Left colon (tissue), 2 donors: ENCODE measurements at regions not wholly inside any gene's neighbourhood (a gene's known extent, or its start where the extent isn't known, plus 50 kb on each side); places are given as distances from the start of the nearest gene placed in this dataset.
"Not testable (repeated sequence)": the region's sequence is repeated elsewhere in the genome, so short reads cannot be mapped to it uniquely, and the experiment has no call there.

Experiments used
- ATAC-seq: fragments of 200-7000 bp; cut with Tn5 transposase; one replicate; pipeline ENCODE4 v1.9.1; 2020; ENCODE audit warnings: mild to moderate bottlenecking, moderate library complexity
- DNase-seq, 2 donors: peaks; one replicate each; pipeline ENCODE4 v3.0.0-alpha.2; 2020
- intact Hi-C, 2 donors: fragments of 100-400 bp; cut with DNase I in 1 of 2; cut with micrococcal nuclease in 1 of 2; formaldehyde crosslinking; loops; one replicate each; pipeline versions ENCODE4 v1.11.2 to v1.14.0; 2022; cut with DNase I, micrococcal nuclease
- donor health status: DM: no; HTN: no; CAD: no.
- donor health status: DM: yes; HTN: yes; CAD: no.

GRCh38 chr2:138243372-138243771 lies 258.2 kb upstream of the SPOPL start:
- no peak for ATAC-seq
- intact Hi-C loops, result no loop called here
- no peak for DNase-seq

DNA sequence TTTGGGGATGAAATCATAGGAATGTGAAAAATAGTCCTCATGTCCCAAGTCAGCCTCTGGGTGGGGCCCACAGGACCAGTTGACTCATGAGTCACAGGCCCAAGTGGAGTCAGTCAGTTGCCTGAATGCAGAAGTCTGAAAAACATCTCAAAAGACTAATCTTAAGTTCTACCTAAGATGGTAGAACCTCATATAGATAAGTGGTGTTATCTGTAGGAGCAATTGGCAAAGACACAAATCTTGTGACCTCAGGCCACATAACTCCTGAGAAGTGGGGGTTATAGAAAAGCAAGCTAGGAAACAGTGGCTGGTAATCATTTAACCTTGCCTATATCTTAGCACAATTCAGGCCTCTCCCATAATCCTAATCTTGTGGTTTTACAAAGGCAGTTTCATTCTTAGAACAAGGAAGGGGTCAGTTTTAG lies 257.1 kb upstream of the SPOPL start:
- intact Hi-C loops, result no loop called here
- DNase-seq (no peak), ATAC-seq (peak; percentile 89)

- DNase-seq (no peak), ATAC-seq (peak; percentile 47)
- intact Hi-C loops, result no loop called here
Observed at GRCh38 chr2:138245310-138245709, 256.3 kb upstream of the SPOPL start.

- intact Hi-C loops, result no loop called here
- DNase-seq, result no peak
- ATAC-seq, result no peak
Observed at GRCh38 chr2:138247302-138247701, 254.3 kb upstream of the SPOPL start.

- peak; percentile 67 for ATAC-seq
Observed at GRCh38 chr2:138249207-138249606, 252.4 kb upstream of the SPOPL start.

GRCh38 chr2:138250843-138251320 lies 250.7 kb upstream of the SPOPL start:
- intact Hi-C loops, ATAC-seq, DNase-seq: not testable (repeated sequence)

More at GRCh38 chr2:138249207-138249606, 252.4 kb upstream of the SPOPL start:
- no peak for DNase-seq
- intact Hi-C loops, result no loop called here

- DNase-seq (no peak), ATAC-seq (peak; percentile 79)
- intact Hi-C loops, result no loop called here
Observed at GRCh38 chr2:138252587-138252986, 249.0 kb upstream of the SPOPL start.

DNA sequence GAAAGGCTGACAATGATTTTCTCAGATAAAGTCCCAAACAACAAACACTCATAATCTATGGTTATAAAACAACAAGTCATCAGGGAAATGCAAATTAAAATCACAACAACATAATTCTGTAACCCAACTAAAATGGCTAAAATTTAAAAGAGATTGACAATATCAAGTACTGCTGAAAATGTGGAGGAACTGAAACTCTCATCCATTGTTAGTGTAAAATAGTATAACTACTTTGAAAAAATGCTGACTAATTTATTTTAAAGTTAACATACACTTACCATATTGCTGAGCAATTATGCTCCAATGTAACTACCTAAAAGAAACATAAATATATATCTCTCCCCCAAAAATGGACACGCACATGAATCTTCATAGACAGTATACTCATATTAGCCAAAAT lies 245.9 kb upstream of the SPOPL start:
- DNase-seq (no peak), ATAC-seq (no peak)
- intact Hi-C loops, result no loop called here

- intact Hi-C loops, result no loop called here
- DNase-seq (no peak), ATAC-seq (no peak)
Observed at GRCh38 chr2:138267161-138267901, 234.2 kb upstream of the SPOPL start.

DNA sequence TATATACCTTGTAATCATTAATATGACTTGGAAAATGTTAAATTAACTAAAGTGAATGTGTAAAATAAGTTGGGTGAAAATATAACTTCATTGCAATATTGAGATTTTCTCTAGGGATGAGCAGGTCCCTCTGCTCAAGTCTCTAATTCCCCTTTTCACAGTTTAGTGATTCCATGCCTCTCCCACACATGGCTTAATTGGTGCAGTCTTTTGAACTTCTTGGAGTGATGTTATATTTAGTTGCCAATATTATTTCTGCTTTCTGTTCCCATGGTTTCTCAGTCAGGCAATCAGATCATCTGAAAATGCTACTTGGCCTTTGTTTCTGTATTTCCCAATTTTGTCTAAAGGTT lies 233.7 kb upstream of the SPOPL start:
- intact Hi-C loops, result no loop called here
- no peak for ATAC-seq
- DNase-seq, result no peak

- DNase-seq (no peak), ATAC-seq (no peak)
- intact Hi-C loops, result no loop called here
Observed at GRCh38 chr2:138269765-138270164, 231.8 kb upstream of the SPOPL start.

GRCh38 chr2:138271467-138271866 lies 230.1 kb upstream of the SPOPL start:
- no peak for ATAC-seq
- DNase-seq, result no peak
- intact Hi-C loops, result no loop called here

GRCh38 chr2:138272524-138273195 lies 228.9 kb upstream of the SPOPL start:
- intact Hi-C loops, result no loop called here
- ATAC-seq, result no peak
- no peak for DNase-seq

- ATAC-seq, intact Hi-C loops, DNase-seq: not testable (repeated sequence)
Observed at GRCh38 chr2:138273280-138273679, 228.3 kb upstream of the SPOPL start.

DNA sequence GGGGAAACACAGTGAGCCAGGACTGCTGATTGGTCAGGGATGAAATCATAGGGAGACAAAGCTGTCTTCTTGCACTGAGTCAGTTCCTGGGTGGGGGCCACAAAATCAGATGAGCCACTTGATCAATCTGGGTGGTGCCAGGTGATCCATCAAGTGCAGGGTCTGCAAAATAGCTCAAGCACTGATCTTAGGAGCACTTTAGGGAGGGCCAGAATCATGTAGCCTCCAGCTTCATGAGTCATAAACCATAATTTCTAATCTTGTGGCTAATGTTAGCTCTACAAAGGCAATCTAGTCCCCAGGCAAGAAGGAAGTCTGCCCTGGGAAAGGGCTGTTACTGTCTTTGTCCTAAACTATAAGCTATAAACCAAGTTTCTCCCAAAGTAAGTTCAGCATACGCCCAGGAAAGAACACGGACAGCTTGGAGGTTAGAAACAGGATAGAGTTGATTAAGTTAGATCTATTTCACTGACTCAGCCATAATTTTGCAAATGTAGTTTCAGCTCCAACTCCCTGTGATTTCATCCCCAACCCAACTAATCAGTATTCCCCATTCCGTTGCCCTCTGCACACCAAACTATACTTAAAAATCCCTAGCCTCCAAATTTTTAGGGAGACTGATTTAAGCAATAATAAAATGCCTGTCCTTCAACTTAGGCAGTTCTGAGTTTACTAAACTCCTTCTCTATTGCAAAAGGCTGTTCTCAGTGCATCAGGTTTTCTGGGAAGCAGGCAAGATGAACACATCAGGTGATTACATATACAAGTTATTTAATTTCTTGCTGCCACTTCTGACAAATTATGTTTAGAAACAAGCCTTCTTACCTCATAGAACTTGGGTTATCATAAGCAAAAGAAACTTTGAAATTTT lies 226.9 kb upstream of the SPOPL start:
- intact Hi-C loops, result no loop called here
- peak; percentile 77 for ATAC-seq

GRCh38 chr2:138275292-138275690 lies 226.3 kb upstream of the SPOPL start:
- ATAC-seq (peak; percentile 90), DNase-seq (peak; percentile 21 to 59)
- intact Hi-C loops, result no loop called here

More for the DNA sequence above, 226.9 kb upstream of the SPOPL start:
- peak in 1 of 2 donors; percentile 33 for DNase-seq

DNA sequence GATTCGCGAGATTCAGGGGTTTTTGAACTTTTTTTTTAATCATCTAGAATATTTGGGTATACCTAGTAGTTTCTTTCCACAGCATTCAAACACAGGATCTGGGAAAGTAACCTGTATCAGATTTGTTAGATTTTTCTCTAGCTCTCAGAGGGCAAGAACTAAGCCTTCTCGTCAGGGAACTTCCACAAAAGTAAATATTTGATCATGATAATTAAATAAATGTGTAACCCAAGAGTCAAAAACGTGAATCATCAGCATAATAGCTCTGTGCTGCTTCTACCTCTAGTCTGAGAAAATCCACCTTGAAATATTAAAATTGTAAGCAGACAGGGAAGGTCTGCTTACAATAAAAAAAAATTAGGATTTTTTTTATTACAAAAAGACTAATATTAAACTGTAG lies 225.7 kb upstream of the SPOPL start:
- ATAC-seq (peak; percentile 77), DNase-seq (no peak)

GRCh38 chr2:138276339-138276738 lies 225.2 kb upstream of the SPOPL start:
- ATAC-seq, result no peak
- no peak for DNase-seq
- intact Hi-C loops, result no loop called here

More for the DNA sequence above, 225.7 kb upstream of the SPOPL start:
- intact Hi-C loops, result no loop called here

DNA sequence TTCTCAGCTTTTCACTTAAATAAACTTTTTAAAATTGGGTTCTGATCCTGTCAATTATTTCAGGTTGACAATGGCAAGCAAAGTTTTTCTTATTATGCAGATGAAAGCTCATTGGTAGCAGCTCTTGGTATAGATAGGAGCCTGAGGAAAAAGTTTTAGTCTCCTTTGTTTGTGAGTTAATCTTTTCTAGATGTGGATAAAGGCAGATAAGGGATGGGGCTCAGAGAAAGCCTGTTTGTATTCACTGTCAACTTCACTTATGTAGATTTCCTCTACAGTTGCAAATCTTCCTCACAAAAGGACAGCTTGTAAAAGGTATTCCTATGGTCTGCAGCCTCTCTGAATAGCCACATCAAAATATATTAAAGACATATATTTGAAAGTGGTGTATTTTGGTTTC lies 224.5 kb upstream of the SPOPL start:
- DNase-seq (no peak), ATAC-seq (no peak)
- intact Hi-C loops, result no loop called here
